ENCODE measurements at regions not wholly inside any gene's neighbourhood (a gene's known extent, or its start where the extent isn't known, plus 50 kb on each side); places are given as distances from the start of the nearest gene placed in this dataset.

DNA sequence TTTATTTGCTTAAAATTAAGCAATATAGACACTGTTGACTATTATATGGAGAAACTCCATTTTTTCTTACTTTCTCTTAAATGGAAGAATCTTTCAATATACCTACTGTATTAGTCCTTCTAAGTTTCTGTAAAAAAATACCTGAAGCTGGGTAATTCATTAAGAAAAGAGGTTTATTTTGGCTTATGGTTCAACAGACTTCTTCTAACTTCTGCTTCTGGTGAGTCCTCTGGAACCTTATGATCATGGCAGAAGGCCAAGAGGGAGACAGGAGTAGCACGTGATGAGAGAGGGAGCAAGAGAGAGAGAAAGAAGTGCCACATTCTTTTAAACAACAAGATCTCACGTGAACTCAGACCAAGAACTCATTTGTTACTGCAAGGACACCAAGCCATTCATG, 573.3 kb downstream of the MCTP2 start:
- TF ChIP-seq, protein P1, sequence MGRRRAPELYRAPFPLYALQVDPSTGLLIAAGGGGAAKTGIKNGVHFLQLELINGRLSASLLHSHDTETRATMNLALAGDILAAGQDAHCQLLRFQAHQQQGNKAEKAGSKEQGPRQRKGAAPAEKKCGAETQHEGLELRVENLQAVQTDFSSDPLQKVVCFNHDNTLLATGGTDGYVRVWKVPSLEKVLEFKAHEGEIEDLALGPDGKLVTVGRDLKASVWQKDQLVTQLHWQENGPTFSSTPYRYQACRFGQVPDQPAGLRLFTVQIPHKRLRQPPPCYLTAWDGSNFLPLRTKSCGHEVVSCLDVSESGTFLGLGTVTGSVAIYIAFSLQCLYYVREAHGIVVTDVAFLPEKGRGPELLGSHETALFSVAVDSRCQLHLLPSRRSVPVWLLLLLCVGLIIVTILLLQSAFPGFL (CRISPR knock-in tag; IDR thresholded peaks at IDR 0.05; ENCODE audit: borderline replicate concordance) = no peak
- TF ChIP-seq, protein P2, sequence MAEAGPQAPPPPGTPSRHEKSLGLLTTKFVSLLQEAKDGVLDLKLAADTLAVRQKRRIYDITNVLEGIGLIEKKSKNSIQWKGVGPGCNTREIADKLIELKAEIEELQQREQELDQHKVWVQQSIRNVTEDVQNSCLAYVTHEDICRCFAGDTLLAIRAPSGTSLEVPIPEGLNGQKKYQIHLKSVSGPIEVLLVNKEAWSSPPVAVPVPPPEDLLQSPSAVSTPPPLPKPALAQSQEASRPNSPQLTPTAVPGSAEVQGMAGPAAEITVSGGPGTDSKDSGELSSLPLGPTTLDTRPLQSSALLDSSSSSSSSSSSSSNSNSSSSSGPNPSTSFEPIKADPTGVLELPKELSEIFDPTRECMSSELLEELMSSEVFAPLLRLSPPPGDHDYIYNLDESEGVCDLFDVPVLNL (CRISPR knock-in tag; IDR thresholded peaks at IDR 0.05; ENCODE audit: borderline replicate concordance, low read depth) = no peak
- TF ChIP-seq, protein P3, sequence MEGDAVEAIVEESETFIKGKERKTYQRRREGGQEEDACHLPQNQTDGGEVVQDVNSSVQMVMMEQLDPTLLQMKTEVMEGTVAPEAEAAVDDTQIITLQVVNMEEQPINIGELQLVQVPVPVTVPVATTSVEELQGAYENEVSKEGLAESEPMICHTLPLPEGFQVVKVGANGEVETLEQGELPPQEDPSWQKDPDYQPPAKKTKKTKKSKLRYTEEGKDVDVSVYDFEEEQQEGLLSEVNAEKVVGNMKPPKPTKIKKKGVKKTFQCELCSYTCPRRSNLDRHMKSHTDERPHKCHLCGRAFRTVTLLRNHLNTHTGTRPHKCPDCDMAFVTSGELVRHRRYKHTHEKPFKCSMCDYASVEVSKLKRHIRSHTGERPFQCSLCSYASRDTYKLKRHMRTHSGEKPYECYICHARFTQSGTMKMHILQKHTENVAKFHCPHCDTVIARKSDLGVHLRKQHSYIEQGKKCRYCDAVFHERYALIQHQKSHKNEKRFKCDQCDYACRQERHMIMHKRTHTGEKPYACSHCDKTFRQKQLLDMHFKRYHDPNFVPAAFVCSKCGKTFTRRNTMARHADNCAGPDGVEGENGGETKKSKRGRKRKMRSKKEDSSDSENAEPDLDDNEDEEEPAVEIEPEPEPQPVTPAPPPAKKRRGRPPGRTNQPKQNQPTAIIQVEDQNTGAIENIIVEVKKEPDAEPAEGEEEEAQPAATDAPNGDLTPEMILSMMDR (IDR thresholded peaks at IDR 0.05) = no peak
- TF ChIP-seq, protein P4, sequence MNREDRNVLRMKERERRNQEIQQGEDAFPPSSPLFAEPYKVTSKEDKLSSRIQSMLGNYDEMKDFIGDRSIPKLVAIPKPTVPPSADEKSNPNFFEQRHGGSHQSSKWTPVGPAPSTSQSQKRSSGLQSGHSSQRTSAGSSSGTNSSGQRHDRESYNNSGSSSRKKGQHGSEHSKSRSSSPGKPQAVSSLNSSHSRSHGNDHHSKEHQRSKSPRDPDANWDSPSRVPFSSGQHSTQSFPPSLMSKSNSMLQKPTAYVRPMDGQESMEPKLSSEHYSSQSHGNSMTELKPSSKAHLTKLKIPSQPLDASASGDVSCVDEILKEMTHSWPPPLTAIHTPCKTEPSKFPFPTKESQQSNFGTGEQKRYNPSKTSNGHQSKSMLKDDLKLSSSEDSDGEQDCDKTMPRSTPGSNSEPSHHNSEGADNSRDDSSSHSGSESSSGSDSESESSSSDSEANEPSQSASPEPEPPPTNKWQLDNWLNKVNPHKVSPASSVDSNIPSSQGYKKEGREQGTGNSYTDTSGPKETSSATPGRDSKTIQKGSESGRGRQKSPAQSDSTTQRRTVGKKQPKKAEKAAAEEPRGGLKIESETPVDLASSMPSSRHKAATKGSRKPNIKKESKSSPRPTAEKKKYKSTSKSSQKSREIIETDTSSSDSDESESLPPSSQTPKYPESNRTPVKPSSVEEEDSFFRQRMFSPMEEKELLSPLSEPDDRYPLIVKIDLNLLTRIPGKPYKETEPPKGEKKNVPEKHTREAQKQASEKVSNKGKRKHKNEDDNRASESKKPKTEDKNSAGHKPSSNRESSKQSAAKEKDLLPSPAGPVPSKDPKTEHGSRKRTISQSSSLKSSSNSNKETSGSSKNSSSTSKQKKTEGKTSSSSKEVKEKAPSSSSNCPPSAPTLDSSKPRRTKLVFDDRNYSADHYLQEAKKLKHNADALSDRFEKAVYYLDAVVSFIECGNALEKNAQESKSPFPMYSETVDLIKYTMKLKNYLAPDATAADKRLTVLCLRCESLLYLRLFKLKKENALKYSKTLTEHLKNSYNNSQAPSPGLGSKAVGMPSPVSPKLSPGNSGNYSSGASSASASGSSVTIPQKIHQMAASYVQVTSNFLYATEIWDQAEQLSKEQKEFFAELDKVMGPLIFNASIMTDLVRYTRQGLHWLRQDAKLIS (CRISPR knock-in tag; IDR thresholded peaks at IDR 0.05; ENCODE audit: borderline replicate concordance) = no peak
- TF ChIP-seq NR1H2 (CRISPR knock-in tag; IDR thresholded peaks at IDR 0.05) = no peak
- TF ChIP-seq, protein P5, sequence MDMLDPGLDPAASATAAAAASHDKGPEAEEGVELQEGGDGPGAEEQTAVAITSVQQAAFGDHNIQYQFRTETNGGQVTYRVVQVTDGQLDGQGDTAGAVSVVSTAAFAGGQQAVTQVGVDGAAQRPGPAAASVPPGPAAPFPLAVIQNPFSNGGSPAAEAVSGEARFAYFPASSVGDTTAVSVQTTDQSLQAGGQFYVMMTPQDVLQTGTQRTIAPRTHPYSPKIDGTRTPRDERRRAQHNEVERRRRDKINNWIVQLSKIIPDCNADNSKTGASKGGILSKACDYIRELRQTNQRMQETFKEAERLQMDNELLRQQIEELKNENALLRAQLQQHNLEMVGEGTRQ (CRISPR knock-in tag; IDR thresholded peaks at IDR 0.05) = no peak
- TF ChIP-seq, protein P6, sequence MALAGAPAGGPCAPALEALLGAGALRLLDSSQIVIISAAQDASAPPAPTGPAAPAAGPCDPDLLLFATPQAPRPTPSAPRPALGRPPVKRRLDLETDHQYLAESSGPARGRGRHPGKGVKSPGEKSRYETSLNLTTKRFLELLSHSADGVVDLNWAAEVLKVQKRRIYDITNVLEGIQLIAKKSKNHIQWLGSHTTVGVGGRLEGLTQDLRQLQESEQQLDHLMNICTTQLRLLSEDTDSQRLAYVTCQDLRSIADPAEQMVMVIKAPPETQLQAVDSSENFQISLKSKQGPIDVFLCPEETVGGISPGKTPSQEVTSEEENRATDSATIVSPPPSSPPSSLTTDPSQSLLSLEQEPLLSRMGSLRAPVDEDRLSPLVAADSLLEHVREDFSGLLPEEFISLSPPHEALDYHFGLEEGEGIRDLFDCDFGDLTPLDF (CRISPR knock-in tag; IDR thresholded peaks at IDR 0.05) = no peak
- TF ChIP-seq TEAD4 (CRISPR knock-in tag; IDR thresholded peaks at IDR 0.05) = no peak
- TF ChIP-seq CBFB (CRISPR knock-in tag; IDR thresholded peaks at IDR 0.05; ENCODE audit: low read depth) = no peak
